H9 (cell line): ENCODE measurements at regions not wholly inside any gene's neighbourhood (a gene's known extent, or its start where the extent isn't known, plus 50 kb on each side); places are given as distances from the start of the nearest gene placed in this dataset.

Experiments
- DNase-seq: peaks from one replicate; pipeline ENCODE4 v3.0.0-alpha.2; 2017
- H2AFZ ChIP-seq: one replicate; pipeline ENCODE4 v1.6.1; 2013; ENCODE audit warnings: mild to moderate bottlenecking, low read length, control low read depth, moderate library complexity
- H2AK5ac ChIP-seq: 2 replicates; pipeline ENCODE4 v1.6.1; 2013; ENCODE audit warnings: low read length, control low read depth, mixed read lengths; ENCODE audit not compliant: insufficient read length
- H2BK120ac ChIP-seq: one replicate; pipeline ENCODE4 v1.6.1; 2013; ENCODE audit warnings: low read depth, mild to moderate bottlenecking, low read length, control low read depth, inconsistent platforms; ENCODE audit not compliant: poor library complexity, severe bottlenecking
- H2BK12ac ChIP-seq: 2 replicates; pipeline ENCODE4 v1.6.1; 2013; ENCODE audit warnings: low read length, control low read depth, mixed read lengths, low read depth; ENCODE audit not compliant: insufficient read length
- H2BK15ac ChIP-seq: 2 replicates; pipeline ENCODE4 v1.6.1; 2013; ENCODE audit warnings: low read depth, low read length, control low read depth
- H2BK20ac ChIP-seq: one replicate; pipeline ENCODE4 v1.6.1; 2013; ENCODE audit warnings: low read depth, mild to moderate bottlenecking, low read length, control low read depth, inconsistent platforms; ENCODE audit not compliant: poor library complexity, severe bottlenecking
- H2BK5ac ChIP-seq: 2 replicates; pipeline ENCODE4 v1.6.1; 2013; ENCODE audit warnings: low read length, control low read depth, mixed read lengths; ENCODE audit not compliant: insufficient read length
- H3K14ac ChIP-seq: 2 replicates; pipeline ENCODE4 v1.6.1; 2013; ENCODE audit warnings: low read length, control low read depth; ENCODE audit not compliant: insufficient read depth
- H3K18ac ChIP-seq: 2 replicates; pipeline ENCODE4 v1.6.1; 2013; ENCODE audit warnings: low read depth, mild to moderate bottlenecking, mixed read lengths, low read length, control low read depth; ENCODE audit not compliant: insufficient read length
- H3K23ac ChIP-seq: 2 replicates; pipeline ENCODE4 v1.6.1; 2013; ENCODE audit warnings: low read length, control low read depth, mixed read lengths, low read depth; ENCODE audit not compliant: insufficient read length
- H3K23me2 ChIP-seq: 2 replicates; pipeline ENCODE4 v1.6.1; 2013; ENCODE audit warnings: low read depth, mild to moderate bottlenecking, mixed read lengths, low read length, control low read depth; ENCODE audit not compliant: insufficient read length, poor library complexity, severe bottlenecking
- H3K27ac ChIP-seq: 2 replicates; pipeline ENCODE4 v1.5.1; 2013; ENCODE audit warnings: low read length, control low read depth, mixed read lengths, low read depth; ENCODE audit not compliant: insufficient read length
- H3K27me3 ChIP-seq: 2 replicates; pipeline ENCODE4 v1.6.1; 2013; ENCODE audit warnings: low read length, control low read depth, inconsistent platforms; ENCODE audit not compliant: insufficient read depth
- H3K4ac ChIP-seq: 2 replicates; pipeline ENCODE4 v1.6.1; 2013; ENCODE audit warnings: low read depth, mild to moderate bottlenecking, control low read depth, inconsistent platforms, low read length, moderate library complexity
- H3K4me1 ChIP-seq: 2 replicates; pipeline ENCODE4 v1.6.1; 2013; ENCODE audit warnings: low read length, control low read depth, inconsistent platforms; ENCODE audit not compliant: insufficient read depth
- H3K4me2 ChIP-seq: 2 replicates; pipeline ENCODE4 v1.6.1; 2013; ENCODE audit warnings: low read length, control low read depth, mixed read lengths; ENCODE audit not compliant: insufficient read length, insufficient read depth
- H3K56ac ChIP-seq: 2 replicates; pipeline ENCODE4 v1.6.1; 2013; ENCODE audit warnings: low read depth, mild to moderate bottlenecking, mixed read lengths, low read length, control low read depth; ENCODE audit not compliant: insufficient read length
- H3K79me1 ChIP-seq: 2 replicates; pipeline ENCODE4 v1.6.1; 2013; ENCODE audit warnings: low read depth, mild to moderate bottlenecking, moderate library complexity, low read length, control low read depth, inconsistent platforms; ENCODE audit not compliant: insufficient read depth, poor library complexity, severe bottlenecking
- H3K79me2 ChIP-seq: 2 replicates; pipeline ENCODE4 v1.6.1; 2013; ENCODE audit warnings: low read length, control low read depth, inconsistent platforms; ENCODE audit not compliant: insufficient read depth
- H3K9ac ChIP-seq: 2 replicates; pipeline ENCODE4 v1.6.1; 2013; ENCODE audit warnings: low read length, control low read depth, mixed read lengths; ENCODE audit not compliant: insufficient read length; ENCODE audit errors: extremely low read depth
- H3K9me3 ChIP-seq: one replicate; pipeline ENCODE4 v1.6.1; 2013; ENCODE audit warnings: low read depth, low read length, inconsistent platforms; ENCODE audit not compliant: control insufficient read depth
- H3T11ph ChIP-seq: one replicate; pipeline ENCODE4 v1.6.1; 2013; ENCODE audit warnings: mild to moderate bottlenecking, low read length, control low read depth, inconsistent platforms
- H4K20me1 ChIP-seq: one replicate; pipeline ENCODE4 v1.6.1; 2013; ENCODE audit not compliant: control insufficient read depth, insufficient read length, insufficient read depth
- H4K5ac ChIP-seq: 2 replicates; pipeline ENCODE4 v1.6.1; 2013; ENCODE audit warnings: low read depth, mild to moderate bottlenecking, mixed read lengths, low read length, control low read depth; ENCODE audit not compliant: insufficient read length
- H4K8ac ChIP-seq: replicated peaks from 2 replicates; pipeline ENCODE4 v1.6.1; 2013; ENCODE audit warnings: low read length, control low read depth, mixed read lengths, low read depth; ENCODE audit not compliant: insufficient read length
- H4K91ac ChIP-seq: 2 replicates; pipeline ENCODE4 v1.6.1; 2013; ENCODE audit warnings: low read depth, mild to moderate bottlenecking, moderate library complexity, mixed read lengths, low read length, control low read depth; ENCODE audit not compliant: insufficient read length
- H3K27ac Mint-ChIP-seq, 3 experiments: 2 replicates in 2 of 3; 3 replicates in 1 of 3; pipeline ENCODE4 v1.8.0; 2020 to 2021; ENCODE audit warnings: mixed read lengths in 3 of 3, mild to moderate bottlenecking in 1 of 3, moderate library complexity in 1 of 3
- H3K27me3 Mint-ChIP-seq: 2 replicates; pipeline ENCODE4 v1.8.0; 2021; ENCODE audit warnings: low read depth, mild to moderate bottlenecking, moderate library complexity, mixed read lengths
- H3K36me3 Mint-ChIP-seq, 3 experiments: 2 replicates in 2 of 3; 3 replicates in 1 of 3; pipeline ENCODE4 v1.8.0; 2020 to 2021; ENCODE audit warnings: low read depth in 3 of 3, mixed read lengths in 3 of 3; ENCODE audit not compliant: insufficient read depth in 1 of 3
- H3K4me1 Mint-ChIP-seq, 2 experiments: 2 replicates each; pipeline ENCODE4 v1.8.0; 2020; ENCODE audit warnings: mixed read lengths in 2 of 2
- H3K4me3 Mint-ChIP-seq, 2 experiments: 2 replicates in 1 of 2; 3 replicates in 1 of 2; pipeline ENCODE4 v1.8.0; 2020 to 2021; ENCODE audit warnings: mild to moderate bottlenecking in 2 of 2, mixed read lengths in 2 of 2, moderate library complexity in 1 of 2
- H3K9me3 Mint-ChIP-seq, 2 experiments: 2 replicates in 1 of 2; 3 replicates in 1 of 2; pipeline ENCODE4 v1.8.0; 2020; ENCODE audit warnings: mild to moderate bottlenecking in 2 of 2, mixed read lengths in 2 of 2, moderate library complexity in 1 of 2
- WGBS: extraction: QIAGEN DNeasy Blood & Tissue Kit; methylation state at CpG from one replicate; pipeline ENCODE4 v1.1.7; 2013; ENCODE audit warnings: missing lambda C conversion rate, low lambda C conversion rate, mixed read lengths; ENCODE audit not compliant: insufficient read length; ENCODE audit errors: extremely low coverage; 5-methylcytosine and 5-hydroxymethylcytosine counted together
- TF ChIP-seq, protein P1 (sequence below): fragments of 200-600 bp; sonication (generic); conservative IDR thresholded peaks from 3 replicates; pipeline ENCODE4 v1.8.0; 2021; ENCODE audit warnings: antibody characterized with exemption, mild to moderate bottlenecking

DNA sequence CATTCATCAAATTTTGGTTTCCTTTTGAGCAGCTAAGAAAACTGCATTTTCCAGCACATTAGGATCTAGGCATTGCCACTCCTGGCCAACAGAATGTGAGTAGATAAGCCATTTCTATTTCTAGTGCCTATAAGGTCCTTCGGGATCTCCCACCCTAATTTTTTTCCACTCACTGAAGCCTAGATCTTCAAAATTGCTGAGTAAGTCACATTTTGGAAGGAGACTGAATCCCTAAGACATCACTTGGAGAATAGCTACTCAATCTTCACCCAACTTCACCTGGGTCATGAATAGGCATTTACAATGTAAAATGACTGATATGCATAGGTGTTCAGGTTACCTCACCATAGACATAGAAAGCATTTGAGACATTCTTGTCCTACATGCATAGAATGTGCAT lies 548.1 kb upstream of the GYPC start:
- WGBS: no CpG with 5 or more reads among the region's 1 CpG
- Histone ChIP-seq H3K9ac (no peak overlapping the region), H2AK5ac (no peak overlapping the region), H3K79me2 (no peaks in the 10 kb centered on the region), H3K4me1 (no peaks in the 10 kb centered on the region), H2BK20ac (no peak overlapping the region), H3K9me3 (no peaks in the 10 kb centered on the region), H3K23me2 (no peaks in the 10 kb centered on the region), H3K4me2 (no peak overlapping the region), H3K27me3 (no peaks in the 10 kb centered on the region), H2BK120ac (no peak overlapping the region), H3K27ac (no peak overlapping the region), H2BK15ac (no peak overlapping the region), H4K8ac (no peak overlapping the region), H3K79me1 (no peaks in the 10 kb centered on the region), H2BK12ac (no peak overlapping the region), H4K20me1 (no peaks in the 10 kb centered on the region), H2AFZ (no peak overlapping the region), H3K18ac (no peak overlapping the region), H3T11ph (no peak overlapping the region), H3K14ac (no peak overlapping the region), H4K91ac (no peak overlapping the region), H4K5ac (no peak overlapping the region), H3K56ac (no peak overlapping the region), H3K23ac (no peak overlapping the region), H2BK5ac (no peak overlapping the region), H3K4ac (no peak overlapping the region)
- H3K36me3 Mint-ChIP-seq: no peaks in the 10 kb centered on the region; a peak in 1 of 7 replicates
- no peaks in the 10 kb centered on the region for H3K4me1 Mint-ChIP-seq
- no peak overlapping the region for H3K4me3 Mint-ChIP-seq
- H3K27ac Mint-ChIP-seq: no peak overlapping the region
- TF ChIP-seq, protein P1, sequence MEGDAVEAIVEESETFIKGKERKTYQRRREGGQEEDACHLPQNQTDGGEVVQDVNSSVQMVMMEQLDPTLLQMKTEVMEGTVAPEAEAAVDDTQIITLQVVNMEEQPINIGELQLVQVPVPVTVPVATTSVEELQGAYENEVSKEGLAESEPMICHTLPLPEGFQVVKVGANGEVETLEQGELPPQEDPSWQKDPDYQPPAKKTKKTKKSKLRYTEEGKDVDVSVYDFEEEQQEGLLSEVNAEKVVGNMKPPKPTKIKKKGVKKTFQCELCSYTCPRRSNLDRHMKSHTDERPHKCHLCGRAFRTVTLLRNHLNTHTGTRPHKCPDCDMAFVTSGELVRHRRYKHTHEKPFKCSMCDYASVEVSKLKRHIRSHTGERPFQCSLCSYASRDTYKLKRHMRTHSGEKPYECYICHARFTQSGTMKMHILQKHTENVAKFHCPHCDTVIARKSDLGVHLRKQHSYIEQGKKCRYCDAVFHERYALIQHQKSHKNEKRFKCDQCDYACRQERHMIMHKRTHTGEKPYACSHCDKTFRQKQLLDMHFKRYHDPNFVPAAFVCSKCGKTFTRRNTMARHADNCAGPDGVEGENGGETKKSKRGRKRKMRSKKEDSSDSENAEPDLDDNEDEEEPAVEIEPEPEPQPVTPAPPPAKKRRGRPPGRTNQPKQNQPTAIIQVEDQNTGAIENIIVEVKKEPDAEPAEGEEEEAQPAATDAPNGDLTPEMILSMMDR: no peak
- no peak for DNase-seq
- H3K9me3 Mint-ChIP-seq: peaks cover 2 to 3% of the 10 kb centered on the region in 2 experiments; a peak in 3 of 5 replicates
- no peaks in the 10 kb centered on the region for H3K27me3 Mint-ChIP-seq
